Ectodermal cell (in vitro differentiated cells): ENCODE measurements at regions not wholly inside any gene's neighbourhood (a gene's known extent, or its start where the extent isn't known, plus 50 kb on each side); places are given as distances from the start of the nearest gene placed in this dataset.

Experiments used
- H3K27ac ChIP-seq: 2 replicates; pipeline ENCODE4 v1.7.0; 2013; ENCODE audit warnings: mild to moderate bottlenecking, low read depth, low read length; ENCODE audit not compliant: insufficient read depth, poor library complexity, severe bottlenecking
- H3K27me3 ChIP-seq: 2 replicates; pipeline ENCODE4 v1.7.0; 2013; ENCODE audit warnings: mild to moderate bottlenecking, low read length; ENCODE audit not compliant: insufficient read depth, control insufficient read depth, poor library complexity, severe bottlenecking
- H3K36me3 ChIP-seq: one replicate; pipeline ENCODE4 v1.7.0; 2013; ENCODE audit warnings: low read length; ENCODE audit not compliant: control insufficient read depth, insufficient read depth
- H3K4me1 ChIP-seq: one replicate; pipeline ENCODE4 v1.7.0; 2013; ENCODE audit warnings: low read length; ENCODE audit not compliant: control insufficient read depth, insufficient read depth
- H3K4me3 ChIP-seq: 2 replicates; pipeline ENCODE4 v1.7.0; 2013; ENCODE audit warnings: low read depth, low read length, control low read depth; ENCODE audit not compliant: insufficient read depth
- H3K9me3 ChIP-seq: 2 replicates; pipeline ENCODE4 v1.7.0; 2013; ENCODE audit warnings: mild to moderate bottlenecking, low read length, moderate library complexity; ENCODE audit not compliant: control insufficient read depth
- WGBS, 2 experiments: methylation state at CpG; one replicate each; pipeline ENCODE4 v1.1.7; 2013; ENCODE audit warnings: missing lambda C conversion rate in 2 of 2; 5-methylcytosine and 5-hydroxymethylcytosine counted together

DNA sequence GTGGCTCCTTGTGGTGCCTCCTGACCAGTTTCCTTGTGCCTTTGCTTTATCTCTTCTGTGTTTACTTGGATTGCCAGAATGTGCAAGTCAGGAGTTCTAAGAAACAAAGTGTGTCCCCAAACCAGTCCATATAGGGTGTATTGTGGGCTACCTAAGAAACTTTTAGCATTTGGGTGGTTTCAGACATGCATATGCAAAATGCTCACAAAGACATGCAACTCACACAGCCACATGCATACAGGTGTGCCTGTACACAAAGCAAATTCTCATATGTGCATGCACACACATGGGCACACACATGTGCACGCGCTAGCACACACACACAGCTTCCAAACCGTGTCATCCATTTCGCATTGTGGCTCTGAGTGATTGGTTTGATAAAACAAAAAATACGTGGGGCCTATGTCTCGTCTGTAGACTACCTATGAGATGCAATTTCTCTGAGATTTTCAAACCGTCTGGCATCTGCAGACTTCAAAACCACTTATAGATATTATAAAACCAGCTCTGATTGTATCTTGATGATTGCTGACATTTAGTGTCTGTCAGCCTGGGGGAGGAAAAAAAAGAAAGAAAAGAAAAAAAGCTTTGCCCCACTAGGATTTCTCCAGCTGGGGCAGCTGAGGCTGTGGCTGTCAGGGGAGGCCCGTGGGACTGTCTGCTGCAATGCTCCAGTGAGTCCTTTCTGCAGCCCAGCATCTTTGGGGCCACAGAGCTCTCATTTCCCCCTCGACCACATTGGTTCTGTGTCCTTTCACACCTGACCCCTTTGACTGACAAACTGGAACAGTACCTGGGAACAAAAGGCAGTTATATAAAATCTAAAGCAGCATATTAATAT lies 556.1 kb downstream of the CMPK2 start:
- H3K4me1 ChIP-seq = peaks cover 4% of the 10 kb centered on the region
- WGBS, 2 experiments = 83 to 87% methylated on average over 8 to 9 of the region's 9 CpGs
- no peak overlapping the region for H3K4me3 ChIP-seq
- H3K27me3 ChIP-seq = no peaks in the 10 kb centered on the region
- no peak overlapping the region for H3K27ac ChIP-seq
- no peaks in the 10 kb centered on the region for H3K9me3 ChIP-seq
- no peaks in the 10 kb centered on the region for H3K36me3 ChIP-seq

- no peaks in the 10 kb centered on the region for H3K36me3 ChIP-seq
- H3K4me3 ChIP-seq = no peak overlapping the region
- H3K27ac ChIP-seq = no peak overlapping the region
- H3K4me1 ChIP-seq = peaks cover 4% of the 10 kb centered on the region
- no peaks in the 10 kb centered on the region for H3K9me3 ChIP-seq
- WGBS, 2 experiments = 84 to 89% methylated on average over 14 to 16 of the region's 16 CpGs
- H3K27me3 ChIP-seq = no peaks in the 10 kb centered on the region
Observed at GRCh38 chr2:6310256-6311215, 555.2 kb downstream of the CMPK2 start.

DNA sequence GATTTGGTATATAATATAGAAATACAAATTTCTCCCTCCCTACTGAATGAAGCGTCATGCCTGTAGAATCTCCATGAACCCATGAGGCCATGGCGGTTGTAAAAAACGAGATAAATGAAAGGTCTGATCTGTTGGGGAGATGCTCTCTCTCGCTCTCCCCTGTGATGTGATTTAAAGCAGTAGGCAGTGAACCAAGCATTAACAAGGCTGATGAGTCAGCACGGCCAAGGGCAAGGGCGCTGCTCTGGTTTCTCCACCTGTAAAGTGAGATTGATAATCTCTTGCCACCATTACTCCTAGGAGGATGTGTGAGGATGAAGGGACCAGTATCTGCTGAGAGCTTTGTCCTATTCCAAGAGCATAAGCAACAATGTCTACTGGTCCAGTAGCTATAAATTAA lies 553.3 kb downstream of the CMPK2 start:
- H3K36me3 ChIP-seq = no peaks in the 10 kb centered on the region
- no peaks in the 10 kb centered on the region for H3K9me3 ChIP-seq
- H3K4me1 ChIP-seq = peaks cover 4% of the 10 kb centered on the region
- no peaks in the 10 kb centered on the region for H3K27me3 ChIP-seq
- no peak overlapping the region for H3K27ac ChIP-seq
- 92 to 96% methylated on average over 6 of the region's 6 CpGs for WGBS, 2 experiments
- H3K4me3 ChIP-seq = no peak overlapping the region

GRCh38 chr2:6314218-6314960 lies 551.3 kb downstream of the CMPK2 start:
- Histone ChIP-seq H3K27me3 (no peaks in the 10 kb centered on the region), H3K9me3 (no peaks in the 10 kb centered on the region), H3K4me3 (no peak overlapping the region), H3K36me3 (no peaks in the 10 kb centered on the region), H3K4me1 (peaks cover 4% of the 10 kb centered on the region), H3K27ac (no peak overlapping the region)
- WGBS, 2 experiments = 92 to 97% methylated on average over 4 of the region's 4 CpGs

DNA sequence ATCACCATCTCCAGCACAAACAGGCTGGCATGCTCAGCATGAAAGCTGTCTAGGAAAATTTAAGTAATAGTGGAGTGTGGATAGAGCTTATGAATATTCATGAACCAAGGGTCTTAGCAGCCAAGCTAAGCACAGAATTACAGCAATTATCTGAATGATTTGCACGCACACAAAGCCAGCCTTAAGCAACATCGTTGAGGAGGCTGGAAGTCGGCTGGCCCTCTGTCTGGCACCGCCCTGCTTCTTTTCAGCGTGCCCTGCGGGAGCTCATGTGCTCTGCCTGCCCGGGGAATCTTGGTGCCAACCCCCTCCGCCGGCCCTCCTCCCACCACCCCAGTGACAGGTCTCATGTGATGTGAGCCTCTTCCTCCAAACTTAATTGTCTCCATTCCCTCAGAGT lies 540.1 kb downstream of the CMPK2 start:
- Histone ChIP-seq H3K4me1 (peaks cover 5% of the 10 kb centered on the region), H3K36me3 (no peaks in the 10 kb centered on the region), H3K27ac (no peak overlapping the region), H3K4me3 (no peak overlapping the region), H3K9me3 (no peaks in the 10 kb centered on the region), H3K27me3 (no peaks in the 10 kb centered on the region)
- 27 to 29% methylated on average over 9 of the region's 9 CpGs for WGBS, 2 experiments

GRCh38 chr2:6326958-6327357 lies 538.7 kb downstream of the CMPK2 start:
- no peaks in the 10 kb centered on the region for H3K36me3 ChIP-seq
- no peaks in the 10 kb centered on the region for H3K9me3 ChIP-seq
- WGBS, 2 experiments = 98 to 100% methylated on average over 3 of the region's 3 CpGs
- H3K27ac ChIP-seq = no peak overlapping the region
- peaks cover 5% of the 10 kb centered on the region for H3K4me1 ChIP-seq
- H3K27me3 ChIP-seq = no peaks in the 10 kb centered on the region
- H3K4me3 ChIP-seq = no peak overlapping the region

DNA sequence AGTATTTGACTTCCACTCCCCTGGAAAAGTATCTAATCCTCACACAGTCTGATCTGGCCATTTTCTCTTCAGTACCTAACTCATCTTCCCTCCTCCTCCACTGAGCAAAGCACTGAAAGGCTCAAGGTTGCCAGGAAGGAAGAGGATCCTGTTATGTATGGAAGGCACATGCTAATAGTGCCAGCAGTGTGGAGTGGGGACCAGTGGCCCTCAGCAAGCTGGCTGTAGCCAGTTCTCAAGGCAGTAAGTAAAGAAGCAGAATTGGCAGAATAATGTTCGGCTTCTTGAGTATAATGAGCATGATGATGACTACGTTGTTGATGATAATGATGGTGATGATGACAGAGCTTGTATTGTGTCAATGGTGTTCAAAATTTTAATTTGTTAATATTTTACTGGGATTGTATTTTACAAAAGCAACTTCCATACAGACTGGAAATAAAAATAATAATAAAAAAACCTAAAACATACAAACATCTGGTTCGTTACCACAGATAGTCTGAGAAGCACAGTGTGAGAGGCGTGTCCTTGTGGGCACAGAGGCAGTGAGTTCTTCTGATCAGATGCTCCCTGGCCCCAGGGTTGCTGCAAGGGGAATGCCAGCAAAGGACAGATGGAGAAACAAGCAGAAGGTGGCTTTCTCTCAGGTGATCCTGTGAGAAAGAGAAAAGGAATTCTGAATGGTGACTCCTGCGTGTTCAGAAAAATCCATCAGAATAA lies 528.8 kb downstream of the CMPK2 start:
- Histone ChIP-seq H3K9me3 (no peaks in the 10 kb centered on the region), H3K4me1 (no peaks in the 10 kb centered on the region), H3K4me3 (no peak overlapping the region), H3K36me3 (no peaks in the 10 kb centered on the region), H3K27ac (no peak overlapping the region), H3K27me3 (no peaks in the 10 kb centered on the region)
- 88 to 89% methylated on average over 5 of the region's 5 CpGs for WGBS, 2 experiments

DNA sequence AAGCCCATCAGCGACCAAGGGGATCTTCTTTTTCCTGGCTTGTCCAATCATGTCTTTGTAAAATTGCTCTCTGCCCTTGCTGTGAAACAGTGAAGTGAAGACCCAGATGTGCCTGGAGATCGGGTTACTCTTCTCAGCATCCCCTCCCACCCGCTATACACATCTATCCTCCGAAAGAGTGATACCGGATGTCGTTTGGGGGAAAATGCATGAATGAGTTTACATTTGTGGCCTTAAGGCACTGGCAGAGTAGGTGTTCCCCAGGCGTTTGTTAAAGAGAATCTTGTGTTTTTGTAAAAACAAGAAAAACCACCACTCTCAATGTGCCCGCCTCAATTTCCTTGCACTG lies 528.3 kb downstream of the CMPK2 start:
- Histone ChIP-seq H3K4me3 (no peak overlapping the region), H3K36me3 (no peaks in the 10 kb centered on the region), H3K9me3 (no peaks in the 10 kb centered on the region), H3K27me3 (no peaks in the 10 kb centered on the region), H3K27ac (no peak overlapping the region), H3K4me1 (no peaks in the 10 kb centered on the region)
- WGBS, 2 experiments = 70 to 86% methylated on average over 5 to 8 of the region's 8 CpGs

DNA sequence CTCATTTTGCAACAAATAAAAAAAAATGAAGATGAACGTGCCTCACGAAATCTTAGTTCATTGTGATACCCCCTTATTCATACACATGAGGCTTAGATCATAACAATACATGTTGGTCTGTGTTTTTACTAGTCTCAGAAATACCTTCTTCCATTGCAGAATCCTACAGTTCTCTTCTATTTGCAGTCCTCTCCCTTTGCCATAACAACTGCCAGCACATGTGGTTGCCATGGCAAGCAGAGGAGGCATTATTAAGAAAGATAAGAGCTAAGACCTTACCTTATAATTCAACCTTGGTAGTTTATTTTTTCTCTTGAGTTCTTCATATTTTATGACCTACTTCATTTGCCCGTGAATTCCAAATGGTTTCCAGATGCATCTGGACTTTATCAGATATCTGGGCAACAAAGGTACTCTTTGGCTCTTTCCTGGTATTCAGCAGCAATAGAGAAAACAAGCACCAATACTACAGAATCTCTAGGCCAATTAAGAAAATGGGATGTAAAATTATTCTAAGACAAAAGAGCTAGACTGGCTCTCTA lies 524.0 kb downstream of the CMPK2 start:
- no peaks in the 10 kb centered on the region for H3K27me3 ChIP-seq
- WGBS, 2 experiments = 97 to 99% methylated on average over 3 of the region's 3 CpGs
- no peaks in the 10 kb centered on the region for H3K4me1 ChIP-seq
- no peaks in the 10 kb centered on the region for H3K36me3 ChIP-seq
- no peak overlapping the region for H3K4me3 ChIP-seq
- no peak overlapping the region for H3K27ac ChIP-seq
- H3K9me3 ChIP-seq = no peaks in the 10 kb centered on the region
